H1 (cell line): ENCODE measurements at regions not wholly inside any gene's neighbourhood (a gene's known extent, or its start where the extent isn't known, plus 50 kb on each side); places are given as distances from the start of the nearest gene placed in this dataset.
A peak's percentile ranks its signal among the peaks of the same experiment; 100 is the strongest.

Experiments used
- CTCF ChIA-PET: fragments of 300-600 bp; sonication (Branson Sonifier 250); formaldehyde crosslinking; loops from one replicate; lab custom pipeline; 2021; ENCODE audit not compliant: partially characterized antibody; lab: Charles Lee
- POLR2A ChIA-PET: fragments of 300-600 bp; sonication (Branson Sonifier 250); formaldehyde crosslinking; loops from one replicate; lab custom pipeline; 2021; ENCODE audit warnings: inconsistent platforms; ENCODE audit not compliant: partially characterized antibody; lab: Charles Lee
- DNase-seq, 2 experiments: peaks; one replicate each; pipeline versions ENCODE4 v3.0.0 to v3.0.0-alpha.2; 2010 to 2022; ENCODE audit warnings: low spot score in 2 of 2, low read depth in 1 of 2, mixed read lengths in 1 of 2
- FAIRE-seq: peaks from 2 replicates; lab custom pipeline; 2011; peaks lifted over from hg19 to GRCh38; lab: Jason Lieb, UNC
- H2AFZ ChIP-seq: 2 replicates; pipeline ENCODE4 v1.8.1; 2012; ENCODE audit warnings: low read length, inconsistent platforms
- H2AK5ac ChIP-seq: 2 replicates; pipeline ENCODE4 v1.6.1; 2013; ENCODE audit warnings: low read depth, low read length
- H2BK120ac ChIP-seq: replicated peaks from 2 replicates; pipeline ENCODE3; 2013; ENCODE audit warnings: low read depth, low read length, inconsistent platforms
- H2BK12ac ChIP-seq: 2 replicates; pipeline ENCODE4 v1.6.1; 2013; ENCODE audit warnings: low read depth, low read length
- H2BK15ac ChIP-seq: 2 replicates; pipeline ENCODE4 v1.6.1; 2013; ENCODE audit warnings: low read length
- H2BK20ac ChIP-seq: 2 replicates; pipeline ENCODE4 v1.6.1; 2013; ENCODE audit warnings: low read length
- H2BK5ac ChIP-seq: 2 replicates; pipeline ENCODE4 v1.6.1; 2013; ENCODE audit warnings: low read depth, low read length
- H3K14ac ChIP-seq: 2 replicates; pipeline ENCODE4 v1.6.1; 2013; ENCODE audit warnings: inconsistent platforms; ENCODE audit not compliant: insufficient read length
- H3K18ac ChIP-seq: 2 replicates; pipeline ENCODE4 v1.6.1; 2013; ENCODE audit warnings: low read length; ENCODE audit errors: extremely low read depth
- H3K23ac ChIP-seq: 2 replicates; pipeline ENCODE4 v1.6.1; 2013; ENCODE audit warnings: inconsistent platforms; ENCODE audit not compliant: insufficient read length
- H3K23me2 ChIP-seq: 2 replicates; pipeline ENCODE4 v1.6.1; 2013; ENCODE audit warnings: low read depth, low read length
- H3K27ac ChIP-seq: 2 replicates; pipeline ENCODE4 v1.6.1; 2011; ENCODE audit warnings: low read depth, low read length, inconsistent platforms
- H3K27me3 ChIP-seq, 4 experiments: replicated peaks in 1 of 4; 1 replicate in 1 of 4; 2 replicates in 3 of 4; pipeline versions ENCODE4 v1.6.1 to v1.8.1; 2011 to 2013; ENCODE audit warnings: low read length in 3 of 4, mild to moderate bottlenecking in 3 of 4, inconsistent platforms in 2 of 4, mixed read lengths in 2 of 4, moderate library complexity in 1 of 4; ENCODE audit not compliant: control insufficient read depth in 3 of 4, insufficient read depth in 3 of 4; ENCODE audit errors: extremely low read depth in 1 of 4
- H3K36me3 ChIP-seq, 4 experiments: 2 replicates each; pipeline versions ENCODE4 v1.6.1 to v1.8.1; 2011 to 2013; ENCODE audit warnings: mild to moderate bottlenecking in 4 of 4, low read length in 3 of 4, moderate library complexity in 2 of 4, control low read depth in 1 of 4, inconsistent platforms in 1 of 4; ENCODE audit not compliant: insufficient read depth in 4 of 4, control insufficient read depth in 2 of 4
- H3K4ac ChIP-seq: replicated peaks from 2 replicates; pipeline ENCODE3; 2013; ENCODE audit warnings: low read length, low read depth, mixed read lengths, inconsistent platforms; ENCODE audit not compliant: insufficient read length
- H3K4me1 ChIP-seq, 4 experiments: replicated peaks in 1 of 4; 1 replicate in 1 of 4; 2 replicates in 3 of 4; pipeline versions ENCODE4 v1.6.1 to v1.8.1; 2011 to 2013; ENCODE audit warnings: low read length in 3 of 4, inconsistent platforms in 2 of 4, mixed read lengths in 1 of 4; ENCODE audit not compliant: insufficient read depth in 4 of 4, control insufficient read depth in 3 of 4
- H3K4me2 ChIP-seq, 2 experiments: 2 replicates each; pipeline versions ENCODE4 v1.6.1 to v1.8.1; 2011 to 2013; ENCODE audit warnings: low read depth in 2 of 2, low read length in 2 of 2, control low read depth in 1 of 2, inconsistent platforms in 1 of 2, mild to moderate bottlenecking in 1 of 2; ENCODE audit not compliant: insufficient read depth in 1 of 2
- H3K4me3 ChIP-seq, 4 experiments: fragments of 200-600, 300-600 bp in 1 of 4; sonication (generic), shearing (Covaris generic), sonication (Bioruptor Twin) in 1 of 4; 2 replicates each; pipeline versions ENCODE4 v1.5.1 to v1.8.1; 2011 to 2016; ENCODE audit warnings: low read length in 4 of 4, low read depth in 3 of 4, control low read depth in 2 of 4, inconsistent platforms in 2 of 4, mild to moderate bottlenecking in 2 of 4, mixed read lengths in 1 of 4, moderate library complexity in 1 of 4; ENCODE audit not compliant: insufficient read depth in 2 of 4; ENCODE audit errors: extremely low read depth in 1 of 4
- H3K56ac ChIP-seq: replicated peaks from 2 replicates; pipeline ENCODE3; 2013; ENCODE audit warnings: low read depth, mild to moderate bottlenecking, mixed read lengths, low read length, inconsistent platforms; ENCODE audit not compliant: insufficient read length
- H3K79me1 ChIP-seq: 2 replicates; pipeline ENCODE4 v1.6.1; 2013; ENCODE audit warnings: low read depth, low read length, control low read depth
- H3K79me2 ChIP-seq, 2 experiments: 2 replicates each; pipeline versions ENCODE4 v1.6.1 to v1.8.1; 2012 to 2013; ENCODE audit warnings: low read length in 2 of 2, mild to moderate bottlenecking in 2 of 2, inconsistent platforms in 1 of 2; ENCODE audit not compliant: insufficient read depth in 2 of 2, control insufficient read depth in 1 of 2
- H3K9ac ChIP-seq, 4 experiments: replicated peaks in 1 of 4; 1 replicate in 1 of 4; 2 replicates in 3 of 4; pipeline versions ENCODE4 v1.6.1 to v1.8.1; 2011 to 2013; ENCODE audit warnings: low read depth in 3 of 4, low read length in 3 of 4, control low read depth in 2 of 4, mild to moderate bottlenecking in 2 of 4, moderate library complexity in 2 of 4, inconsistent platforms in 1 of 4; ENCODE audit errors: extremely low read depth in 1 of 4
- H3K9me3 ChIP-seq, 2 experiments: 2 replicates each; pipeline versions ENCODE4 v1.6.1 to v1.8.1; 2012 to 2013; ENCODE audit warnings: mild to moderate bottlenecking in 2 of 2, moderate library complexity in 2 of 2, control low read depth in 1 of 2, inconsistent platforms in 1 of 2, low read depth in 1 of 2, low read length in 1 of 2, mixed read lengths in 1 of 2; ENCODE audit not compliant: insufficient read depth in 2 of 2
- H4K20me1 ChIP-seq, 2 experiments: replicated peaks in 1 of 2; 2 replicates each; pipeline versions ENCODE3 to v1.8.1; 2011 to 2013; ENCODE audit warnings: inconsistent platforms in 2 of 2, low read length in 2 of 2, mild to moderate bottlenecking in 1 of 2; ENCODE audit not compliant: insufficient read depth in 2 of 2, control insufficient read depth in 1 of 2
- H4K5ac ChIP-seq: 2 replicates; pipeline ENCODE4 v1.6.1; 2013; ENCODE audit warnings: low read length, low read depth, mixed read lengths, inconsistent platforms; ENCODE audit not compliant: insufficient read length
- H4K8ac ChIP-seq: 2 replicates; pipeline ENCODE4 v1.8.0; 2013; ENCODE audit warnings: mild to moderate bottlenecking, moderate library complexity, low read length, inconsistent platforms; ENCODE audit not compliant: insufficient read depth; ENCODE audit errors: extremely low read depth
- H4K91ac ChIP-seq: replicated peaks from 2 replicates; pipeline ENCODE3; 2013; ENCODE audit warnings: low read length, mixed read lengths, inconsistent platforms; ENCODE audit not compliant: insufficient read length
- BACH1 ChIP-seq: IDR thresholded peaks from 2 replicates; pipeline ENCODE4 v1.6.1; 2012; ENCODE audit warnings: low read length, improper control_type of control experiment
- JUND ChIP-seq: IDR thresholded peaks from 2 replicates; pipeline ENCODE4 v1.6.1; 2011; ENCODE audit warnings: mild to moderate bottlenecking, improper control_type of control experiment, low read length
- NANOG ChIP-seq: IDR thresholded peaks from 2 replicates; pipeline ENCODE4 v1.6.1; 2011; ENCODE audit warnings: low read length, low read depth, mild to moderate bottlenecking, inconsistent platforms; ENCODE audit not compliant: insufficient read depth, poor library complexity, severe bottlenecking
- RNF2 ChIP-seq: fragments of 200-900, 300-1000 bp; sonication (generic); IDR thresholded peaks from 2 replicates; pipeline ENCODE4 v1.7.1; 2016; ENCODE audit warnings: borderline replicate concordance, low read depth, mild to moderate bottlenecking, antibody characterized with exemption, low read length; ENCODE audit not compliant: poor library complexity, severe bottlenecking; ENCODE audit errors: missing control alignments
- WGBS, 2 experiments: shearing (Covaris generic) in 1 of 2; methylation state at CpG; one replicate each; pipeline versions ENCODE4 v1.1.6 to v1.1.7; 2013 to 2015; ENCODE audit warnings: low lambda C conversion rate in 2 of 2, mixed read lengths in 2 of 2, inconsistent platforms in 1 of 2, low coverage in 1 of 2, missing lambda C conversion rate in 1 of 2; ENCODE audit not compliant: insufficient replicate concordance in 2 of 2, insufficient coverage in 1 of 2, insufficient read length in 1 of 2; ENCODE audit errors: extremely low coverage in 1 of 2, missing lambda C conversion rate in 1 of 2; 5-methylcytosine and 5-hydroxymethylcytosine counted together

DNA sequence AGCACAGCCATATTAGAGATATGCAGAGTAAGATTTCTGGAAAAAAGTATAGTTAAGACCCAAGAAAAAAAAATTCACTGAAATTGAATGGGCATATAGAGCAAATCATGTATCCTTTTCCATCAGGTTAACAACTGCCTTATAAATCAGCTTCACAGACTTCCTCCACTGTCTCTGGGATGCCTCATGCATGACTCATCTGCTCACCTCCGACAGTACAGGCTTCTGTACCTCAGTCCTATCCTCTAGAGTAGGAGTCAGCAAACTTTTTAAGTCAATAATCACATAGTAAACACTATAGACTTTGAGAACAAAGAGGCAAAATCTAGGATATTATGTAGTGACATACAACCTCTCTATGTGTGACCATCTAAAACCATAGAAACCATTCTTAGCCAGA lies 211.6 kb upstream of the SP8 start:
- Histone ChIP-seq H3K36me3 (no peaks in the 10 kb centered on the region), H3K79me1 (no peaks in the 10 kb centered on the region), H3K27me3 (no peaks in the 10 kb centered on the region), H3K14ac (no peak overlapping the region), H3K9me3 (peaks cover 5 to 8% of the 10 kb centered on the region in 2 experiments; a peak in 2 of 4 replicates), H3K4me3 (no peak overlapping the region), H4K8ac (no peak overlapping the region), H3K4ac (no peak overlapping the region), H2AK5ac (no peak overlapping the region), H4K20me1 (no peaks in the 10 kb centered on the region), H4K91ac (no peak overlapping the region), H3K79me2 (no peaks in the 10 kb centered on the region), H4K5ac (no peak overlapping the region), H3K27ac (no peak overlapping the region), H3K23ac (no peak overlapping the region), H2BK12ac (no peak overlapping the region), H2BK5ac (no peak overlapping the region), H3K9ac (no peak overlapping the region), H3K4me2 (no peak overlapping the region), H2BK15ac (no peak overlapping the region), H3K18ac (no peak overlapping the region), H2AFZ (no peak overlapping the region), H2BK120ac (no peak overlapping the region), H2BK20ac (no peak overlapping the region), H3K56ac (no peak overlapping the region), H3K4me1 (no peaks in the 10 kb centered on the region), H3K23me2 (no peaks in the 10 kb centered on the region)
- ChIA-PET POLR2A (interaction anchor here (0.7 to 1.4 kb wide), 3 partner anchors 35 to 402 kb away, joined by 3 read pairs; no protein-coding TSS in a partner anchor), CTCF (interaction anchor here (0.6 to 1.1 kb wide), 2 partner anchors 148 to 168 kb away, joined by 3 read pairs; no protein-coding TSS in a partner anchor)
- TF ChIP-seq NANOG (no peak), RNF2 (no peak), JUND (peak; percentile 71), BACH1 (no peak)
- no peak for DNase-seq
- WGBS, 2 experiments: 65% methylated on average over 1 of the region's 1 CpG; no CpG with 5 or more reads in 1 of the 2 experiments
- FAIRE-seq: peak; percentile 48
